H1 (cell line): ENCODE measurements at regions not wholly inside any gene's neighbourhood (a gene's known extent, or its start where the extent isn't known, plus 50 kb on each side); places are given as distances from the start of the nearest gene placed in this dataset.

Experiments used
- CTCF ChIA-PET: fragments of 300-600 bp; sonication (Branson Sonifier 250); formaldehyde crosslinking; loops from one replicate; lab custom pipeline; 2021; ENCODE audit not compliant: partially characterized antibody; lab: Charles Lee
- POLR2A ChIA-PET: fragments of 300-600 bp; sonication (Branson Sonifier 250); formaldehyde crosslinking; loops from one replicate; lab custom pipeline; 2021; ENCODE audit warnings: inconsistent platforms; ENCODE audit not compliant: partially characterized antibody; lab: Charles Lee
- DNase-seq, 2 experiments: peaks; one replicate each; pipeline versions ENCODE4 v3.0.0 to v3.0.0-alpha.2; 2010 to 2022; ENCODE audit warnings: low spot score in 2 of 2, low read depth in 1 of 2, mixed read lengths in 1 of 2
- FAIRE-seq: peaks from 2 replicates; lab custom pipeline; 2011; peaks lifted over from hg19 to GRCh38; lab: Jason Lieb, UNC
- H2AFZ ChIP-seq: 2 replicates; pipeline ENCODE4 v1.8.1; 2012; ENCODE audit warnings: low read length, inconsistent platforms
- H2AK5ac ChIP-seq: 2 replicates; pipeline ENCODE4 v1.6.1; 2013; ENCODE audit warnings: low read depth, low read length
- H2BK120ac ChIP-seq: replicated peaks from 2 replicates; pipeline ENCODE3; 2013; ENCODE audit warnings: low read depth, low read length, inconsistent platforms
- H2BK12ac ChIP-seq: 2 replicates; pipeline ENCODE4 v1.6.1; 2013; ENCODE audit warnings: low read depth, low read length
- H2BK15ac ChIP-seq: 2 replicates; pipeline ENCODE4 v1.6.1; 2013; ENCODE audit warnings: low read length
- H2BK20ac ChIP-seq: 2 replicates; pipeline ENCODE4 v1.6.1; 2013; ENCODE audit warnings: low read length
- H2BK5ac ChIP-seq: 2 replicates; pipeline ENCODE4 v1.6.1; 2013; ENCODE audit warnings: low read depth, low read length
- H3K14ac ChIP-seq: 2 replicates; pipeline ENCODE4 v1.6.1; 2013; ENCODE audit warnings: inconsistent platforms; ENCODE audit not compliant: insufficient read length
- H3K18ac ChIP-seq: 2 replicates; pipeline ENCODE4 v1.6.1; 2013; ENCODE audit warnings: low read length; ENCODE audit errors: extremely low read depth
- H3K23ac ChIP-seq: 2 replicates; pipeline ENCODE4 v1.6.1; 2013; ENCODE audit warnings: inconsistent platforms; ENCODE audit not compliant: insufficient read length
- H3K23me2 ChIP-seq: 2 replicates; pipeline ENCODE4 v1.6.1; 2013; ENCODE audit warnings: low read depth, low read length
- H3K27ac ChIP-seq: 2 replicates; pipeline ENCODE4 v1.6.1; 2011; ENCODE audit warnings: low read depth, low read length, inconsistent platforms
- H3K27me3 ChIP-seq, 4 experiments: replicated peaks in 1 of 4; 1 replicate in 1 of 4; 2 replicates in 3 of 4; pipeline versions ENCODE4 v1.6.1 to v1.8.1; 2011 to 2013; ENCODE audit warnings: low read length in 3 of 4, mild to moderate bottlenecking in 3 of 4, inconsistent platforms in 2 of 4, mixed read lengths in 2 of 4, moderate library complexity in 1 of 4; ENCODE audit not compliant: control insufficient read depth in 3 of 4, insufficient read depth in 3 of 4; ENCODE audit errors: extremely low read depth in 1 of 4
- H3K36me3 ChIP-seq, 4 experiments: 2 replicates each; pipeline versions ENCODE4 v1.6.1 to v1.8.1; 2011 to 2013; ENCODE audit warnings: mild to moderate bottlenecking in 4 of 4, low read length in 3 of 4, moderate library complexity in 2 of 4, control low read depth in 1 of 4, inconsistent platforms in 1 of 4; ENCODE audit not compliant: insufficient read depth in 4 of 4, control insufficient read depth in 2 of 4
- H3K4ac ChIP-seq: replicated peaks from 2 replicates; pipeline ENCODE3; 2013; ENCODE audit warnings: low read length, low read depth, mixed read lengths, inconsistent platforms; ENCODE audit not compliant: insufficient read length
- H3K4me1 ChIP-seq, 4 experiments: replicated peaks in 1 of 4; 1 replicate in 1 of 4; 2 replicates in 3 of 4; pipeline versions ENCODE4 v1.6.1 to v1.8.1; 2011 to 2013; ENCODE audit warnings: low read length in 3 of 4, inconsistent platforms in 2 of 4, mixed read lengths in 1 of 4; ENCODE audit not compliant: insufficient read depth in 4 of 4, control insufficient read depth in 3 of 4
- H3K4me2 ChIP-seq, 2 experiments: 2 replicates each; pipeline versions ENCODE4 v1.6.1 to v1.8.1; 2011 to 2013; ENCODE audit warnings: low read depth in 2 of 2, low read length in 2 of 2, control low read depth in 1 of 2, inconsistent platforms in 1 of 2, mild to moderate bottlenecking in 1 of 2; ENCODE audit not compliant: insufficient read depth in 1 of 2
- H3K4me3 ChIP-seq, 4 experiments: fragments of 200-600, 300-600 bp in 1 of 4; sonication (generic), shearing (Covaris generic), sonication (Bioruptor Twin) in 1 of 4; 2 replicates each; pipeline versions ENCODE4 v1.5.1 to v1.8.1; 2011 to 2016; ENCODE audit warnings: low read length in 4 of 4, low read depth in 3 of 4, control low read depth in 2 of 4, inconsistent platforms in 2 of 4, mild to moderate bottlenecking in 2 of 4, mixed read lengths in 1 of 4, moderate library complexity in 1 of 4; ENCODE audit not compliant: insufficient read depth in 2 of 4; ENCODE audit errors: extremely low read depth in 1 of 4
- H3K56ac ChIP-seq: replicated peaks from 2 replicates; pipeline ENCODE3; 2013; ENCODE audit warnings: low read depth, mild to moderate bottlenecking, mixed read lengths, low read length, inconsistent platforms; ENCODE audit not compliant: insufficient read length
- H3K79me1 ChIP-seq: 2 replicates; pipeline ENCODE4 v1.6.1; 2013; ENCODE audit warnings: low read depth, low read length, control low read depth
- H3K79me2 ChIP-seq, 2 experiments: 2 replicates each; pipeline versions ENCODE4 v1.6.1 to v1.8.1; 2012 to 2013; ENCODE audit warnings: low read length in 2 of 2, mild to moderate bottlenecking in 2 of 2, inconsistent platforms in 1 of 2; ENCODE audit not compliant: insufficient read depth in 2 of 2, control insufficient read depth in 1 of 2
- H3K9ac ChIP-seq, 4 experiments: replicated peaks in 1 of 4; 1 replicate in 1 of 4; 2 replicates in 3 of 4; pipeline versions ENCODE4 v1.6.1 to v1.8.1; 2011 to 2013; ENCODE audit warnings: low read depth in 3 of 4, low read length in 3 of 4, control low read depth in 2 of 4, mild to moderate bottlenecking in 2 of 4, moderate library complexity in 2 of 4, inconsistent platforms in 1 of 4; ENCODE audit errors: extremely low read depth in 1 of 4
- H3K9me3 ChIP-seq, 2 experiments: 2 replicates each; pipeline versions ENCODE4 v1.6.1 to v1.8.1; 2012 to 2013; ENCODE audit warnings: mild to moderate bottlenecking in 2 of 2, moderate library complexity in 2 of 2, control low read depth in 1 of 2, inconsistent platforms in 1 of 2, low read depth in 1 of 2, low read length in 1 of 2, mixed read lengths in 1 of 2; ENCODE audit not compliant: insufficient read depth in 2 of 2
- H4K20me1 ChIP-seq, 2 experiments: replicated peaks in 1 of 2; 2 replicates each; pipeline versions ENCODE3 to v1.8.1; 2011 to 2013; ENCODE audit warnings: inconsistent platforms in 2 of 2, low read length in 2 of 2, mild to moderate bottlenecking in 1 of 2; ENCODE audit not compliant: insufficient read depth in 2 of 2, control insufficient read depth in 1 of 2
- H4K5ac ChIP-seq: 2 replicates; pipeline ENCODE4 v1.6.1; 2013; ENCODE audit warnings: low read length, low read depth, mixed read lengths, inconsistent platforms; ENCODE audit not compliant: insufficient read length
- H4K8ac ChIP-seq: 2 replicates; pipeline ENCODE4 v1.8.0; 2013; ENCODE audit warnings: mild to moderate bottlenecking, moderate library complexity, low read length, inconsistent platforms; ENCODE audit not compliant: insufficient read depth; ENCODE audit errors: extremely low read depth
- H4K91ac ChIP-seq: replicated peaks from 2 replicates; pipeline ENCODE3; 2013; ENCODE audit warnings: low read length, mixed read lengths, inconsistent platforms; ENCODE audit not compliant: insufficient read length
- ATF2 ChIP-seq: IDR thresholded peaks from 2 replicates; pipeline ENCODE4 v1.6.1; 2012; ENCODE audit warnings: low read length, inconsistent platforms
- BACH1 ChIP-seq: IDR thresholded peaks from 2 replicates; pipeline ENCODE4 v1.6.1; 2012; ENCODE audit warnings: low read length, improper control_type of control experiment
- MAFK ChIP-seq: IDR thresholded peaks from 2 replicates; pipeline ENCODE4 v1.6.1; 2012; ENCODE audit warnings: low read depth, mild to moderate bottlenecking, improper control_type of control experiment, low read length
- RAD21 ChIP-seq, 2 experiments: IDR thresholded peaks in 1 of 2; conservative IDR thresholded peaks in 1 of 2; 2 replicates each; pipeline ENCODE4 v1.6.1; 2011; ENCODE audit warnings: low read depth in 2 of 2, low read length in 2 of 2, improper control_type of control experiment in 1 of 2, inconsistent platforms in 1 of 2, mild to moderate bottlenecking in 1 of 2, moderate library complexity in 1 of 2
- RNF2 ChIP-seq: fragments of 200-900, 300-1000 bp; sonication (generic); IDR thresholded peaks from 2 replicates; pipeline ENCODE4 v1.7.1; 2016; ENCODE audit warnings: borderline replicate concordance, low read depth, mild to moderate bottlenecking, antibody characterized with exemption, low read length; ENCODE audit not compliant: poor library complexity, severe bottlenecking; ENCODE audit errors: missing control alignments
- WGBS, 2 experiments: shearing (Covaris generic) in 1 of 2; methylation state at CpG; one replicate each; pipeline versions ENCODE4 v1.1.6 to v1.1.7; 2013 to 2015; ENCODE audit warnings: low lambda C conversion rate in 2 of 2, mixed read lengths in 2 of 2, inconsistent platforms in 1 of 2, low coverage in 1 of 2, missing lambda C conversion rate in 1 of 2; ENCODE audit not compliant: insufficient replicate concordance in 2 of 2, insufficient coverage in 1 of 2, insufficient read length in 1 of 2; ENCODE audit errors: extremely low coverage in 1 of 2, missing lambda C conversion rate in 1 of 2; 5-methylcytosine and 5-hydroxymethylcytosine counted together

DNA sequence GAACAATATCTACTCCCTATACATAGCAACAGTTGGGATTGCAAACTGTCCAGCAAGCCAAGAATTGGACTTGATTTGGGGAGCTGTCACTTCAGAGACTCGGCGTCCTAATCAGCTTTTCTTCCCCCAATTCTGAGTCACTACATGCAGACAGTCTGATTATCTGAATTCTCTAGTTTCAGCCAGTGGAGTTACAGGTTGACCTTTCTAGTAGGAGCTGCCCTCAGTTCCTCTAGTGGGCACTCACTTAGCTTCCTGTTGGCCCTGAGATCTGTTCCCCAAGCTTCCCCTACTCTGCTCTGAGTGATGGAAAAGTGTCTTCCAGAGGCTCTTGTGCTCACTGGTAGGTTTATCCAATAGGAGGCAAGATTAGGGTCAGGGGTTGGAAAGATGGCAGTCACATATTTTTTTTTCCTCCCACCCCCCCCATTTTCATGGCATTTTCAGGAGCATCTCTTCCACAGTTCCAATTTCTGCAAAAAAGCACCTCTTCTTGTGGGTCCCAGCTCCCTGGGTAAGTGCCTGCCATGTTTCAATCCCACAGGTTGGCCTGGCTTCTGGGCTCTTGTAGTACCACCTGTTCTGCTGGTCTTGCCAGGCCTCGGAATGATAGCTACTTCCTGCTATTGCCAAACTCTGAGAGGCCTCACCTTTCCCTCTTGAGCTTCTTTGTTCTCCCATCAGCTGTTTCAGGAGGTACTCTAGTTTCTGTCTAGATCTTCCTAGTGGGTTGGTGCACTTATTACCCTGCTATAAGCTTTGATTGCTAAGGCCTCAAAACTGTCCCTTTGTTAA lies 182.2 kb downstream of the RAP2B start:
- Histone ChIP-seq H2AK5ac (no peak overlapping the region), H4K8ac (no peak overlapping the region), H3K79me2 (no peaks in the 10 kb centered on the region), H3K79me1 (no peaks in the 10 kb centered on the region), H3K9ac (no peak overlapping the region), H3K36me3 (0 out of 8 replicates have a peak, but pooled peaks cover 0 to 2% (median 0%) of the 10 kb centered on the region in 4 experiments), H3K27ac (no peak overlapping the region), H2BK120ac (no peak overlapping the region), H2BK5ac (no peak overlapping the region), H3K23me2 (no peaks in the 10 kb centered on the region), H2AFZ (no peak overlapping the region), H2BK12ac (no peak overlapping the region), H2BK20ac (no peak overlapping the region), H3K23ac (no peak overlapping the region), H3K27me3 (peaks cover 0 to 9% (median 1%) of the 10 kb centered on the region in 4 experiments; a peak in 4 of 7 replicates), H3K4me1 (peaks cover 0 to 9% (median 3%) of the 10 kb centered on the region in 4 experiments; a peak in 3 of 7 replicates), H4K20me1 (no peaks in the 10 kb centered on the region), H3K9me3 (peaks cover 14 to 16% of the 10 kb centered on the region in 2 experiments; a peak in 3 of 4 replicates), H2BK15ac (no peak overlapping the region), H3K56ac (no peak overlapping the region), H4K91ac (no peak overlapping the region), H3K4ac (no peak overlapping the region), H3K4me2 (no peak overlapping the region), H3K18ac (no peak overlapping the region), H4K5ac (no peak overlapping the region), H3K14ac (no peak overlapping the region), H3K4me3 (no peak overlapping the region)
- CTCF ChIA-PET = interaction anchor here (0.8 to 1.2 kb wide), 4 partner anchors 8 to 301 kb away, joined by 3 to 4 read pairs (median 3); no protein-coding TSS in a partner anchor
- POLR2A ChIA-PET = no interaction called here
- 72% methylated on average over 3 of the region's 3 CpGs; no CpG with 5 or more reads in 1 of the 2 experiments for WGBS, 2 experiments
- FAIRE-seq (no peak), DNase-seq (no peak)
- no peak for TF ChIP-seq MAFK
- TF ChIP-seq ATF2 = no peak
- no peak for TF ChIP-seq RNF2
- TF ChIP-seq RAD21 (IDR thresholded peaks at IDR 0.05 in 1 of 2, conservative IDR thresholded peaks at IDR 0.05 in 1 of 2; ENCODE audit: low read depth in 2 of 2, low read length in 2 of 2) = no peak
- no peak for TF ChIP-seq BACH1
